GM19240 (cell line): ENCODE measurements at regions not wholly inside any gene's neighbourhood (a gene's known extent, or its start where the extent isn't known, plus 50 kb on each side); places are given as distances from the start of the nearest gene placed in this dataset.
"Not testable (repeated sequence)": the region's sequence is repeated elsewhere in the genome, so short reads cannot be mapped to it uniquely, and the experiment has no call there.

Experiments
- DNase-seq: peaks from one replicate; pipeline ENCODE4 v3.0.0; 2011; ENCODE audit warnings: low spot score; ENCODE audit not compliant: insufficient read length

- DNase-seq = no peak
These were observed 105.3 kb upstream of the C2CD4B start for GRCh38 chr15:62270216-62270921.

- no peak for DNase-seq
These were observed 107.2 kb upstream of the C2CD4B start for GRCh38 chr15:62272290-62272689.

- DNase-seq = no peak
These were observed 110.7 kb upstream of the C2CD4B start for GRCh38 chr15:62275831-62276230.

DNA sequence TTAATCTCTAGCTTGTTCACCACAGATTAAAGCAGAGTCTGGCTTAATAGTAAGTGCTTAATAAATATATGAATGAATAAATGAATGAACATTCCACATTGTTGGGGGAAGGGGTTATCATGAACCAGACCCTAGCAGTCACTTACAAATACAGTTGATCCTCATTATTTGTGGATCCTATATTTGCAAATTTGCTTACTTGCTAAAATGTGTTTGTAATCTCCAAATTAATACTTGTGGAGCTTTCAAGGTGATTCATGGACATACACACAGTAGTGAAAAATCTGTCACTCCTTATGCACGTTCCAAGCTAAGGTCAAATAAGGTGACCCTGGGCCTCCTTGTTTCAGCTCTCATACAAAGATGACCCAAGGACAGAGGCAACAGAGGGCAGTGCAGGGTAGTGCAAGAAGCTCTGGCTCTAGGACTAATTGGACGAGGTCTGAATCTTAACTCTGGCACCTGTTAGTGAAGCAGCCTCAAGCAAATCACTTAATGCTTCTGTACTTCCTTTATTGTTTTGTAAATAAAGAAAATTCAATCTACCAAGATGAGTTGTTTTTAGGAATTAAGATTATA is 112.8 kb upstream of the C2CD4B start:
- DNase-seq = no peak

- DNase-seq = no peak
These were observed 113.4 kb upstream of the C2CD4B start for GRCh38 chr15:62278534-62278933.

- no peak for DNase-seq
These were observed 114.0 kb upstream of the C2CD4B start for GRCh38 chr15:62279041-62279440.

- DNase-seq = no peak
These were observed 115.5 kb upstream of the C2CD4B start for GRCh38 chr15:62280625-62281024.

GRCh38 chr15:62281801-62282200 is 116.7 kb upstream of the C2CD4B start:
- not testable (repeated sequence) for DNase-seq

DNA sequence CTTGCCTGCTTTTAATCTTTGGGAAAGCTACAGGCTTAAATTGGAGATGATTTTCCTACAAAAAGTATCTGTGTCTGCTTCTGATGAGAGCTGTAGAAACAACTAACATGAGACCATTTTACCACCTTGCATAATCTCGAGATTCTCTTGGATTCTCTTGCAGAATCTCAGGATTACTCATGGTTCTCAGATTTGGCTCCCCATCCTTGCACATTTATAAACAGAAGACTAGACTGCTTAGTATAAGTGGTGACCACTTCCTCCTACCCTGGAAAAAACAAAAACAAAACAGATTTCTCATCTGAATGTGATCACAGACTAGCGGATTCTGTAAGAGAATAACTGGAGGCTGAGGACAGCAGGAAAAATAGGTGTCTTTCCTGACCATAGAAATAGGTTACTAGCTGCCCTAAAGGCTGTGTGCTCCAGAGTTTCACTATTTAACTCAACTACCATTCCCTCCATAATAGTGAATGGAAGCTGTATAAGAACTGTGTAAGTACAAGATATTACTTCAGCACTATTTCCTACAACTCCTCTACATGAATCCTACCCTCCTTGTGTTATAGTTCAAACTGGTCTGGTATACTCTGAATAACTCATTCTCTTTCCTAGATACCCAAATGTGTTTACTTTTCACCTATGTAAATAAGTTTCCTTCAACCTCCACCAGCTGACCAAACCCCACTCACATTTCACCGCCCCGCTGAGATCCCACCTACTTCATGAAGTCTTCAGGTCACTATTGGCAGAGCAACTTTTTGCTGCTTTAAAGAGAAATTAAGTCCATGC is 122.2 kb upstream of the C2CD4B start:
- no peak for DNase-seq

- no peak for DNase-seq
These were observed 123.4 kb upstream of the C2CD4B start for GRCh38 chr15:62288361-62289017.

GRCh38 chr15:62291262-62291661 is 126.2 kb upstream of the C2CD4B start:
- no peak for DNase-seq

DNA sequence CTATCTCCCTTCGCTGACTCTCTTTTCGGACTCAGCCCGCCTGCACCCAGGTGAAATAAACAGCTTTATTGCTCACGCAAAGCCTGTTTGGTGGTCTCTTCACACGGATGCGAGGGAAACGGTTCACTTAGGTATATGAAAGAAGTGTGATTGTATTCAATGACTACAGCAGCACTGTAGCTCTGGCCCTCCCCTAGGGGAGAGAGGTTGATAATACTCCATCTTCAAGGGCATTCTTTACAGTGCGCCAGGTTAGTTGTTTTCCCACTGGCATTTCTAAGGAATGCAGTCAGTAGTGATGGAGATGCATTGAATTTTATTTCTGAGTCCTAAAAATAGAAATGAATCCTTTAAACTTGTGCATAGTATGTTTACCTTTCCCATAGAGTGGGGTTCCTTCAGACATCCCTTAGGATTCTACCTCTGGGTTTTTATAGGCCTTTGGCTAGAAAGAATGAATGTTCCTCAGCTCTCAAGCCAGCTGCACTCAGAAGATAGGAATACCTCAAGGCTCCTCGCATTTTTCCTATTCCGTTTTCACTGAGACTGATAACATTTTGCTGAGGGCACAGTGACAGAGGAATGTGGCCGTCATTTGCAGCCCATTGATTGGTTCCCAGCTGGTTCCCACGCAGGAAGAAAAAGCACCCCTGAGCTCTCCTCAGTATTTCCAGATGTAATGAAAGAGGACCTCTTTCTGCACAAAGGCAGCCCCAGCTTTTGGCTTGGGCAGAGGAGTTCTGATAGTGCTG is 131.8 kb upstream of the C2CD4B start:
- DNase-seq = no peak

GRCh38 chr15:62297522-62297921 is 132.4 kb upstream of the C2CD4B start:
- no peak for DNase-seq

GRCh38 chr15:62297933-62298332 is 132.8 kb upstream of the C2CD4B start:
- no peak for DNase-seq

DNA sequence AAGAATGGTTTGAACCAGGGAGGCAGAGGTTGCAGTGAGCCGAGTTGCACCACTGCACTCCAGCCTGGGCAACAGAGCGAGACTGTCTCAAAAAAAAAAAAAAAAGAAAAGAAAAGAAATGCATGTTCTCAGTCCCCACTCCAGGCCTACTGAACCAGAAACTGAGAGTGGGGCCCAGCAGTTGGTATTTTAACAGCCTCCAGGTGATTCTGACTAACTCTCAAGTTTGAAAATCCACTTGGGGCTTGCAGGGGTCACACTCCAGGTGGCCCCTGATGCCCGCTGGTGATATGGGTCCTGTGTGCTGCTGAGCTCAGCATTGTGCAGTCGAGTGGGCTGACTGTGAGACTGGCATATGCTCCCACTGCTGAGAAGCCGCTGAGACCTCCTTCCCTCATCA is 133.7 kb upstream of the C2CD4B start:
- DNase-seq = no peak

DNA sequence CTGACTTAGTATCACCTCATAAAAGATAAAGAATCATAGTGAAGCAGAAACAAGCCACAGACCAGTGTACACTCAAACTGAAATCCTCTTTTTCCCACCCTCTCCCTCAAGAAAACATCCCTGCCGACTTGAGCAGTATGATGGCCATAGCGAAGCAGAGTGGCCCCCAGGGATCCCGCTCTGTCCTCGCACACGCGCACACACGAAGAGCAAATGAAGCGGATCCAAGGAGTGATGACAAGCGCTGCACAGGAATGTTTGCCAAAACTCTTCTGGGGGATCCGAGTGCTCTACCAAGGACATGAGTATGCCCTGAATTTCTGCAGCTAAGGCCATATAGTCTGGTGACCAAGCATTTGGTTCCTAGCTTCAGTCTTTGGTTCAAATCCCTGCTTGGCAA is 134.5 kb upstream of the C2CD4B start:
- no peak for DNase-seq

DNA sequence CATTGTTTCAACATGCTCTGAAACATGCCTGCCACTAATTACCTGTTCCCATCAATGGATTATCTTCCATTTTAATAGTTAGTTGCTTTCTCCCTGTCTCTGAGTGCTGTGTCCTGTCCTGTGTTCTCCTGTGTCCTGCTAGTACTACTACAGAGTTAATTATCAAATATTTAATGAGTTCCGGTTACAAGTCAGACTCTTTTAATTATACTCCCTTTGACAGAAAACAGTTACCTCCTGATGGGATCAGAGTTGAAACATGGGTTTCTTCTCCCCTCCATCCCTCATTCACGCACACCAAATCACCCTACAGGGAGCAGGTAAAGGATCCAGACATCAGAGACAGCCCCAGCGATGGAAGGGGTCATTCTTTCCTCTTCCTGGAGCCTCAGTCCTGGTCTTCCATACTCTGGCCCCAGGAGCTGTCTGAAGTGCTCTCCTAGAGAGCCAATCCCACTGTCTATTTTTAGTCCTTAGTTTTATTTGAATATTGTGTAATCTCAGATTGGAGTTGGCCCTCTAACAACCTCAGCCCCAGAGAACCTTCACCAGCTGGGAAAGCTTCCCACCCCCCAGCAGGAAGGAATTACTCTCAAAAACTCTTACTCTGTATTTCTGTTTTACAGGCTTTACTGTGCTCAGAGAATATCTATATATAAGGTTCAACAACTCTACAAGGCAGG is 137.0 kb upstream of the C2CD4B start:
- DNase-seq = no peak

GRCh38 chr15:62306851-62307504 is 141.9 kb upstream of the C2CD4B start:
- DNase-seq = peak; percentile 3

DNA sequence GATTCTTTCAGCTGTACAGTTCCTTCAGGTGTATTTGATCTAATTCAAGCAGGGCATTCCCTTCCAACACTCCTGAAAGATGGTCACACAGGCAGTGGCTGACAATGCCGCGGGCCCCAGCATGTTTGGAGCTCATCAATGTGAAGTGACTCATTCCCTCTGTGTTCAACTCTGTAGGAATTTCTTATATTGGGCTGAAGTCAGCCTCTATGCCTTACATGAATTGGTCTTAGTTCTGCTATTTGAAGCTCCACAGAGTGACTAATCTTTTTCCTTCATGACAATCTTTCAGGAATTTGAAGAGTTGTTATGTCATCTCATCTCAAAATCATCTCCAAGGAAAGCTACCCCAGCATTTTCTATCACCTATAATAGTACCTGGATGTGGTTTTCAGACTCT is 142.5 kb upstream of the C2CD4B start:
- no peak for DNase-seq

DNA sequence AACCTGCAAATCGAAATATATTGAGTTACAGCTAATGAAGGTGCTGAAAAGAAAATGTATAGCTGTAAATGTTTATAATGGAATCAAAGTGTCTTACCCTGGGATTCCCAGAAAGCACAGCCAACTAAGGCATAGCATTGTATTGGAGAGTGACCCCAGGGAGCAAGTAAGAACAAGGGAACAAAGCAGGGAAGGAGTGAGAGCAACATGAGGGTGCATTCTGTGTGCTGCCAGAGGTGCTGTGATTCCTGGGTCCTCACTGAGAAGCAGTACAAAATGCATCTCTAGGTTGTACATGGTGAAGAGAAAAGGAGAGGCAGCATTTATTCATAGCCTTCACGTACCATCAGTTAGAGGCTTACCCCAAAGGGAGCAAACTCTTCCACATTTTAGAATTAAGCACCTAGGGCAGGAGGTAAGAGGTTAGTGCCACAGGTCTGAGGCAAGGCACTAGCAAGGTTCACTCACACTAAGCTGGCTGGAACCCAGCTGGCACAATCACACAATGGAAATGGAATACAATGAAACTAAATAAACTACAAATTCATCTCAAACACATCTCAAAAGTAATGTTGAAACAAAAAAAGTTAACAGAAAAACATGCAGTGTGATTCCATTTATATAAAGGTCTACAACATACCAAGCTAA is 151.5 kb upstream of the C2CD4B start:
- DNase-seq = no peak
